GM21381 (cell line): ENCODE measurements at regions not wholly inside any gene's neighbourhood (a gene's known extent, or its start where the extent isn't known, plus 50 kb on each side); places are given as distances from the start of the nearest gene placed in this dataset.
"Not testable (repeated sequence)": the region's sequence is repeated elsewhere in the genome, so short reads cannot be mapped to it uniquely, and the experiment has no call there.

ENCODE experiments used
- ATAC-seq: cut with Tn5 transposase; IDR thresholded peaks from one replicate; pipeline ENCODE4 v1.9.1; 2021; ENCODE audit warnings: mild to moderate bottlenecking, moderate library complexity; ENCODE audit not compliant: unreplicated experiment

DNA sequence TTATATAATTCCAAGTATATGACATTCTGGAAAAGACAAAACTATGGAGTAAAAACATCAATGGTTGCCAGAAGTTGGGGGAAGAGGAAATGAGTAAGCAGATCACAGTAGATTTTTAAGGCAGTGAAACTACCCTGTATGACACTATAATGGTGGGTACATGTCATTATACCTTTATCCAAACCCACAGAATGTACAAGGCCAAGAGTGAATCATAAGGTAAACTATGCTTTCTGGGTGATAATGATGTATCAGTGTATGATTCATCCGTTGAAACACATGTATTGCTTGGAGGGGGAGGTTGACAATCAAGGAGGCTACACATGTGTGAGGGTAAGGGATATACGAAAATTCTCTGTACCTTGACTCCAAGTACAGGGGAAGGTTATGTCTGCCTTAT, 862.7 kb downstream of the PLA2G4A start:
- no peak for ATAC-seq

DNA sequence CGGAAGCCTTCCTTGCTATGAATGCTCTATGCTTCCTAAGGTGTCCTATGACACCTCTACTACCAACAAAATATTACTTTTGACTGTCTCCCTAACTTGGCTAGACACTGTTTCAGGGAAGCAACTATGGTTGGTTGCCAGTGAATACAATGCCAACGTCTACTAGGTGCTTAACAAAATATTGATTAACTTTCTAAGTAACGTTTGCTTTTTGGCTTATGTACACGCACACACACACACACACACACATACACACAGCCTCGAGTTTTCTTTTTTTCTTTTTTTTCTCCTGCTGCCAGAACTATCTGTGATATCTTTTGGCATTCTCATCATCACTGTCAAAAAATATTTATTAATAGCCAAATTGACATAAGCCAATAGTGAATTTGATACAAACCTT, 864.0 kb downstream of the PLA2G4A start:
- ATAC-seq = no peak

DNA sequence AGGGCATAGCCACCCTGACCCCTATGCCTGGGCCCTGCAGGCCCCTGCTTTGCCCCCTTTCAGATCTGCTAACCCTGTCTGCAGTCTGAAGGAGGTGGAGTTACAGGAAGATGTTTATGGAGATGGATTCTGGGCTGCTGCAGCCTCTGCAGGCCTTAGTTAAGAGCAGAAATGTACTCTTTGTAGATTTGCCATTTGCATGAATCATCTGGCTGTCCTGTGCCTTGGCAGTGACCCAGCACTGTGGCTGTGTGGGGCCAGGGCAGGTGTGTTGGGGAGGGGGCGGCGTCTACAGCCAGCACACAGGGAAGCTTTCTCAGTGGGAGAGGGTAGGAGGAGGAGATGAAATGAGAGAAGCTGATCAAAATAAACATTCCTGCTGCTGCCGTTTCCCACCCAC, 867.3 kb downstream of the PLA2G4A start:
- no peak for ATAC-seq

DNA sequence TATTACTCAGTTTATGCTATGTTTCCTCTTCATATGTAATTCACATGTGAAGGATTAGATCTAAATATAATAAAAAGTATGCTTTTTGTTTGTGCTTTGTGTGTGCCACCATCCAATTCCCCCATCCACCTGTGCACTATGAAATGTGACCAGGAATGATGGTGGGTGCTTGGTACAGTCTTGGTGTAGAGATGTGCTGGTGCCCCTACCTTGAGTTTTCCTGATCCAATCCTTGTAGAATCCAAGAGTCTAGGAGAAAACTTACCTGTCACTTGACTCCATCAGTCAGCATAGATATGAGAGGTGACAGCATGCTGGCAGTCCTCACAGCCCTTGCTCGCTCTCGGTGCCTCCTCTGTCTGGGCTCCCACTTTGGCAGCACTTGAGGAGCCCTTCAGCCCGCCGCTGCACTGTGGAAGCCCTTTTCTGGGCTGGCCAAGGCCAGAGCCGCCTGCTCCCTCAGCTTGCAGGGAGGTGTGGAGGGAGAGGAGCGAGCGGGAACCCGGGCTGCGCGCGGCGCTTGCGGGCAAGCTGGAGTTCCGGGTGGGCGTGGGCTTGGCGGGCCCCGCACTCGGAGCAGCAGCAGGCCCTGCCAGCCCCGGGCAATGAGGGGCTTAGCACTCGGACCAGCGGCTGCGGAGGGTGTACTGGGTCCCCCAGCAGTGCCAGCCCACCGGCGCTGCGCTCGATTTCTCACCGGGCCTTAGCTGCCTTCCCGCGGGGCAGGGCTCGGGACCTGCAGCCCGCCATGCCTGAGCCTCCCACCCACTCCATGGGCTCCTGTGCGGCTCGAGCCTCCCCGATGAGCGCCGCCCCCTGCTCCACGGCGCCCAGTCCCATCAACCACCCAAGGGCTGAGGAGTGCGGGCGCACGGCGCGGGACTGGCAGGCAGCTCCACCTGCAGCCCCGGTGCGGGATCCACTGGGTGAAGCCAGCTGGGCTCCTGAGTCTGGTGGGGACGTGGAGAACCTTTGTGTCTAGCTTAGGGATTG, 874.7 kb downstream of the PLA2G4A start:
- not testable (repeated sequence) for ATAC-seq

DNA sequence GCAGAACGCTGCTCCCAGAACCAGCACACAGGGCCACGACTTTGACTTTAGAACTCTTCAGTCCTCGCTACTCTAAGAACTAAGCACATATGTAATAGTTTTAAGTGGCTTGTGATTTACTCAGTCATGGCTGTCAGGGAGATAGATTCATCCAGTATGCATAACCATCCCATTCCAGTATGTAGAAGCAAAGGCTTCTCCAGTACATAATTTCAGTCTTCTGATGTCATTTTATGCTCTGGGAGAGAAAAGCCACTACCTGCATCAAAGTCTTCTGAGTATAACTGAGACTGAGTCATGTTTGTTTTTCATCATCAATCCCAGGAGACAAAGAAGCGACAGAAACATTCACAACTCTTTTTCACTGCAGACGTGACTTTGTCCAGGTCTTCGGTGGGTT, 885.7 kb downstream of the PLA2G4A start:
- no peak for ATAC-seq

DNA sequence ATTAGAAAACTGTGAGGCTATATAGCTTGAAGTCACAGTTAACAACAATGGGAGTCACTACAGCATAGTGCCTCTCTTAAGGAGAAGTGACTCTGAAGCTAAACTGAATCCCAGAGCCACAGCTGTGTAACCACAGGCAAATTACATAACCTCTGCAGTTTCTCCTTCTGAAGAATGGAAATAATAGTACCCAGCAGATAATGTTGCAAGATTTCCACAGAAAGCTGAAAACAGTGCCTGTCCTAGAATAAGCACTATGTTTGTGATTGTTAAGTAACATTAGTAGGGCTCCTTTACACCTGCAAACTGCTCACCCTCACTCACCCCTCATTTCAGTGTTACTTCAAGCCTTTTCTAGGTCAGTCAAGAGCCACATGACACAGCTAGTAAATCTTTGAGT, 886.7 kb downstream of the PLA2G4A start:
- no peak for ATAC-seq

DNA sequence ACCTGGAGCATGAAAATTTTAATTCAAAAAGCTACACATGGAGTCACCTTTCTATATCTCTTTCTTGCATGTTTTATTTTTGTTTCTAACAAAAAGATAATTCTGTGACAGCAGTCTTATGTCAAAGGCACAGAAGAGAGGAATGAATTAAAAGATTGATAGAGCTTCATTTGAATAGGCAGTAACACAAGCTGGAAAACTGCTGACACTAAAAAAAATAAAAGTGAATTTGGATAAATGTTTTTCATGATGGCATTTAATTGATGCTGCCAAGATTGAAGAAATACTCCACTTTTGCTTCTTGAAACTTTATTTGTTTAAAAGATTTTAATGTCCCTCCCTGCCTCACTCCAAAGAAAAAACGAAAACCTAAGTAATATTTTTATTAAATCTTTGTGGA, 887.4 kb downstream of the PLA2G4A start:
- ATAC-seq = no peak

DNA sequence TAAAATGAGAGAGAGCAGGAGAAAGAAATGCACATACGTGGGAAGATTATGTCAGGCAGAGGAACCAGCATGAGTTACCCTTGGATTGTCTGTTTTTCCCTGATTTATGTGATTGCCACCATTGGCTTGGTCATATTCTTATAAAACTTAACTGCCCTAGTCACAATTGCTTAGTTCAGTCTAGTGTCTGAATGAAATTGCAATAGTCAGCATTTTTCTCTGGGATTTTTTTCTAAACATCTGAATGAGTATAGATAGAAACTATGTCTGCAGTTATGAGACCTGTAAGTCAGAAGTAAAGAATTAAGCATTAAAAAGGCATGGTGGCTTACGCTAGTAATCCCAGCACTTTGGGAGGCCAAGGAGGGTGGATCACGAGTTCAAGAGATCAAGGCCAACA, 889.8 kb downstream of the PLA2G4A start:
- ATAC-seq = no peak

DNA sequence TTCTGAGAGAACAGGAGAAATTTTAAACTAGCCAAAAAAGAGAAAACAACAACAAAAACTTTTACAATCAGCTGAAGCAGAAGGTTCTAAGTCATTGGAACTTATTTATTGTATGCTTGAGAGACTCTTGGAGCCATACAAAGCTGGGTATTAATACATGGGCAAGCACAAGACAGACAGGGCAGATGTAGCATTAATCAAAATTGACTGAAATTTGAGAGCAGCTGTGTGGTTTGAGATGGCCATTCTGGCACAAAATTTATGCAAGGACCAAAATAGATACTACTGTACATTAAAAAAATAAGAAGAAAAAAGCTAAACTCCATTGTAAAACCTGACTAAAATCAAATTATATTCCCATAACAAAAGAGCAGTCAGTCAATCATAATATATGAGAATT, 892.5 kb downstream of the PLA2G4A start:
- no peak for ATAC-seq

DNA sequence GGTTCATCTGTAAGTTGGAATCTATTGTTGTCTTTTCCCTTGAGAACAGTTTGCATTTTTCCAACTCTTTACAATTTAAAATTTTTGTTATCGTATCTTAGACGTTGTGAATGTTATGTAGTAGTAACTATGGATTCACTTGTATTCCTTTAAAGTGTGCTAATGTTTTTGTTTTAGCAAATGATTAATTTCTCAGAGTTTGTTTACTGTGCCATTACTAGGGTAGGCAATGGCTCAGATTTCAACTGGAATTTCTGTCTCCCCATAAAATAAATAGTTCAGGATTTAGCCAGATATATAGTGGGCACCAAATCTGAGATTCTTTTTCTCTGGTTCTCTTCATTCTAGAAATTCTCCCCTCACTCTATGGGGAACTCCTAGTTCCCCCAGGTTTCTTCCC, 896.5 kb downstream of the PLA2G4A start:
- ATAC-seq = no peak

DNA sequence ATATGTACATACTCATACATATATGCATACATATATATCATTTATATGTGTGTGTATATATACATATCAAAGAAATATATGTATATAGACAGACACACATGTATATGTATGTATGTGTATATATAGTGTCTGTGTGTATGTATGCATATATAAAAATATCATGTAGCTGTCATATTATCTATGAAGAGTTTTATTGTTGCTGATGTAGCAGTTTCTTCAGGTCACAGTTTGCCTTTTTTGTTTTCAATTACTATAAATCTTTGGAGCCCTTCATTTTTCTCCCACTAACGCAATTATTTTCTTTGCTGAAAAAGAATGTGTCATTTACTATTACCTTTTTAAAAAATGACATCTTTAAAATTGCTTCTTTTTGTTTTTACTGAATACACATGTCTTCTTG, 904.5 kb downstream of the PLA2G4A start:
- no peak for ATAC-seq

DNA sequence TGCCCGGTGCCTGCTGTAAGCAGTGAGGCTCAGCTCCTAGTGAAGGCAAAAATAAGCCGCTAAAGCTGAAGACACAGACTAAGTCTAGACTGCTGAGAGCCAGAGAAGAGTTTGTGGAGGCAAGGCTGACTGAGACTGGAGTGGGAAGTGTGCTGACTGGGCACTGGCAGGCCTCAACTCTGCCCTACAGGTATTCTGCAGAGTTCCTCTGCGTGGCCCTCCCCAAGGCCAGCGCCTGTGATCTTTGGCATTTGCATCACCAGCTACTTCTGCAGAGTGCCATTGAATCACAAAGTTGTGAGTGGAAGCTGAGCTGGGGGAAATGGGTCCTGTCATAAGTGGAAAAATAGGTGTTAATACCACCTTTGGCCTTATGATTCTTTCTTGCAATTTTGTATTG, 905.7 kb downstream of the PLA2G4A start:
- no peak for ATAC-seq

DNA sequence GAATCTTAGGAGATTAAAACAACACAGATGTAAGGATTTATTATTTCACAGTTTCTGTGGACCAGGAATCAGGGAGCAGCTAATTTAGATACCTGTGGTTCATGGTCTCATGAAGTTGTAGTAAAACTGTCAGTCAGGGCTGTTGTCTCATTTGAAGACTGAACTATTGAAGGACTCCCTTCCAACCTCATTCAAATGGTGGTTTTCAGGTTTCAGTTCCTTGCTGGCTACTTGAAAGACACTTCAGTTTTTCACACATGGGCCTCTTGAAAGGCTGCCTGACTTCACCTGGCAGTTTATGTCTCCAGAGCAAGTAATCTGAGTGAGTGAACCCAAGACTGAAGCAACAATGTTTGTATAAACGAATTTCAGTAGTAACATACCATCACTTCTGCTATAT, 915.9 kb downstream of the PLA2G4A start:
- peak; percentile 84 for ATAC-seq

DNA sequence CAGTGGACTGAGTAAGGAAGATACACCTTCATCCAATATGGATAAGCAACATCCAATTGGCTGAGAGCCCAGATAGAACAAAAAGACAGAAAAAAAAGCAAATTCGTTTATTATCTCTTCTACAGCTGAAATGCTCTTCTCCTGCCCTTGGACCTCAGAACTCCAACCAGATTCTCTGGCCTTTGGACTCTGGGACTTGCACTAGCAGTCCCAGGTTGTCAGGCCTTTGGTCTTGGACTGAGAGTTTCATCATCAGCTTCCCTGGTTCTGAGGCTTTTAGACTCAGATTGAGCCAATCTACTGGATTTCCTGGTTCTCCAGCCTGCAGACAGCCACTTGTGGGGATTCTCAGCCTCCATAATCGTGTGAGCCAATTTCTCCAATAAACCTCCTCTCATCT, 926.8 kb downstream of the PLA2G4A start:
- ATAC-seq = no peak

DNA sequence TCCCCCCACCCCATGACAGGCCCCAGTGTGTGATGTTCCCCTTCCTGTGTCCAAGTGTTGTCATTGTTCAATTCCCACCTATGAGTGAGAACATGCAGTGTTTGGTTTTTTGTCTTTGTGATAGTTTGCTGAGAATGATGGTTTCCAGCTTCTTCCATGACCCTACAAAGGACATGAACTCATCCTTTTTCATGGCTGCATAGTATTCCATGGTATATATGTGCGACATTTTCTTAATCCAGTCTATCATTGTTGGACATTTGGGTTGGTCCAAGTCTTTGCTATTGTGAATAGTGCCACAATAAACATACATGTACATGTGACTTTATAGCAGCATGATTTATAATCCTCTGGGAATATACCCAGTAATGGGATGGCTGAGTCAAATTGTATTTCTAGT, 927.9 kb downstream of the PLA2G4A start:
- not testable (repeated sequence) for ATAC-seq

DNA sequence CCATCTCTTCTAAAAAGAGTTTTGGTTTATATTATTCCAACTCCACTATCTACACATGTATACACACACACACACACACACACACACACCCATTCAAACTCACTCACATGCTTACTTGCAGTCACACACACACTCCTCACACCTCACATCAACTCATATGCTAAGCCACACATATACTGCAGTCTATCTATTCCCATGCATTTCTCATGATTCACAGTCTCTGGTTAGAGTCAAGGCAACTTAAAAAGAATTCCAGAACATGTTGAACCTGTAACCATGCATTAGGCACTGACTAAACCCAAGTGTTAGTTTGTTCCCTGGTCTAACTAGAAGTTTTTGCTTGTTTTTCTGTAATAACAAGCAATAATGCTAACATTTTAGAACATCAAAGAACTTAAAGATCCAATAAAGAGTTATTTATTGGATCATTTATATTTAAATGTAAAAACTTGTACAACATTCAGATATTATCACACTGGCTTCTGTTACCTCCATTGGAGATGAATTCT, 931.1 kb downstream of the PLA2G4A start:
- ATAC-seq = no peak

DNA sequence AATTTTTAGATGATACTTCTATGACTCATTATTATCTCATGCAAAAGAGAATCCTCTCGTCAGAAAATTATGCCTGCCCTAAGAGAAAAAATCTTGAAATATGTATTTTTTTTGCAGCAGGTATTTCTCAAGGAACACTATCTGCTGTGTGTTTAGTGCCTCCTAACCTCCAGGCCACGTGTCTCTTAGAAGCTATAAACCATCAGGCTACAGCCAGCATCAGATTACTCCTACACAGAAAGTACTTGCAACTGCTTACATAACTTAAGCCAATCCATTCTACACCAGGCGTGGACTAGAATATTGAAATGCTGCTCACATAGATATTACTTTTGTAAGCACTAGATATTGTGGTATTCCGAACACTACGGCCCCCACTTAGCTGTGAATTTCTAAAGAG, 933.4 kb downstream of the PLA2G4A start:
- no peak for ATAC-seq

DNA sequence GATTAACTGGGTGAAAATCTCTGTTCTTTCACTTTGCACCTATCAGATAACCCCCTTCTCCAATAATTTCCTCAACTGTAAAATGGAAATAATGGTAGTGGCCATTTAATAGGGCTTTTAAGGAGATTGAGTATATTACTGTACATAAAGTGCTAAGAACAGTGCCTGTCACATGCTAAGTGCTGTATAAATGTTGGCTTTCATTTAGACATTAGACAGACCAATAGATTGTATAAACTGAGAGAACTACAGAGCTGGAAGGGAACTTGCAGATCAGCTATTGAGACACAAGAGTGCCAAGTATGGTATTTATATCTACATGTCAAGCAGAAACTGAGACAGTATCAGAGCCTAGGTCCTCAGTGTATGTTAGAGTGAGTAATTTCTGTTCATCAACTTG, 934.7 kb downstream of the PLA2G4A start:
- ATAC-seq = no peak

DNA sequence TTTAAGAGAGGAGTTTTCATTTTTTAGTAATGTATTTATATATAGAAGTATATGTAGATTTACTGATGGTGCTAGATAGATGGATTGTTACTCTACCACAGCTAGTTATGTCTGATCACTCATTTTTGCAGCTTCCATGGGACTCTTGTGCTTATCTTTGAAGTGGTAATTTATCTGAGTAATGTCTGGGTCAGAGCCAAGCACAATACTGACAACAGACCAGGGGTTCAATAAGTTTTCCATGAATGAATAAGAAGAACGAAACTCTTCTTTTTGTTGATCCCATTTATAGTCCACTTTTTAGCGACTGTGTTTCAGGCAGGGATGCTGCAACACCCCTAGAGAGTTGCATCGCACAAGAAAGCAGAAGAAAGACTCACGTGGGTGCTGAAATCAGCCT, 935.2 kb downstream of the PLA2G4A start:
- ATAC-seq = no peak

DNA sequence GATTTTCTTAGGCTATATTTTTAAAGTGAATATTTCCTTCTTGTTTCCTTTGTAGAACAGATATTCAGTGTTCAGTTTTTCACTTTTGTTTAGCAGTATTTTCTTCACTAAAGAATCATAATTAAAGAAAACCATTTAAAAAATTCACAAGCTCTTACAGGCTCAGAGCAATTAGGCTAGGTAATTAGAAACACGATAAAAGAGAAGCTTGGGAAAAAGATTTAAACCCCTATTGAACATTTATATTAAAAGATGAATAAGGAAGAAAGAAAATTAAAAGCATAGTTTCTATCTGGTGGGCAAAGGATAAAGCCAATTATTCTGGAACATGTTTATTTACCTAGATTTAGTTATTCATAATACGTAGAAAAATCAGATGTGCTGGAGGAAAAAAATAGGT, 942.6 kb downstream of the PLA2G4A start:
- no peak for ATAC-seq

DNA sequence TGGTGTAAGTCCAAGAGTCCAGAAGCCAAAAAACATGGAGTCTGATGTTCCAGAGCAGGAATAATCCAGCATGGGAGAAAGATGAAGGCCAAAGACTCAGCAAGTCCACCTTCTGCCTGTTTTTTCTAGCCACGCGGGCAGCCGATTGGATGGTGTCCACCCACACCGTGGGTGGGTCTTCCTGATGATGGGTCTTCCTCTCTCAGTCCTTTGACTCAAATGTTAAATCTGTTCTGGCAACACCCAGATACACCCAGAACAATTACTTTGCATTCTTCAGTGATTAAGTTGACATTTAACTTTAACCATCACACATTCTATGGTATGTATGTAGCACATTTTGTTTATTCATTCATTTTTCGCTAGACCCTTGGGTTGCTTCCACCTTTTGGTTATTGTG, 944.4 kb downstream of the PLA2G4A start:
- ATAC-seq = no peak

DNA sequence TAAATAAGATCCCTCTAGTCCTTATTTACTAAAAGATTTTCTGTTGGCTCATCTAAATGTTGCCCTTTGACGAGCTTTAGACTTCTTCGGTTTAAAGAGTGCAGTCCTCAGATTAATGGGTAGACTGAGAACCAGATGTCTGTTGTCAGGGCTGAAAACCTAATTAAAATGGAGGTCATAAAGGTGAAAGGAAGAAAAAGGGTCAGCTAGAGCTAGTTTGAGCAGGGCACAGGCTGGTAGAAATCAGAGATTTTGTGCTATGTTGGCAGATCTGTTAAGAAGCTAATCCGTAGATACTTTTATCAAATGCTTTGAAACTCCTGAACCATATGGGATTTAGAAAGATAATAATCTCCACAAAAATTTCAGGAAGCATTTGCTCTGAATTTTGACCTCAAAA, 959.0 kb downstream of the PLA2G4A start:
- no peak for ATAC-seq

DNA sequence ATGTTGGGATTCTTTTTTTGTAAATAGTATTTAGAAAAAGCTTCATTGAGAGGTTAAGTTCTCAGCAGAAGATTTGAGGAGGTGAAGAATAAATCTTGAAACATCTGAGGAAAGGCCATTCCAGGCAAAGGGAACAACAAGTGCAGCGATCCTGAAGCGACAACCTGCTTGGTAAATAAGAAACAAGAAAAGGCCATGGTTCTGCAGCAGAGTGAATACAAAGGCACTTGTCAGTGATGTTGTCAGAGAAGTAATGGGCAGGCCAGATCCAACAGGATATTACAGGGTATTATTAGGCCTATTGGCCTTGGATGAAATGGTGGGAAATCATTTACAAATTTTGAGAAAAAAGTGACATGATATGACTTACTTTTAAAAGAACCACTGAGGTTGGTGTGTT, 960.0 kb downstream of the PLA2G4A start:
- no peak for ATAC-seq
